Activated effector memory CD4-positive, alpha-beta T cell treated with anti-CD3 and anti-CD28 coated beads, Interleukin-2, amount 50 U/mL, for 16 hours (primary cell): ENCODE measurements at regions not wholly inside any gene's neighbourhood (a gene's known extent, or its start where the extent isn't known, plus 50 kb on each side); places are given as distances from the start of the nearest gene placed in this dataset.

Experiments used
- DNase-seq: peaks from one replicate; pipeline ENCODE4 v3.0.0-alpha.2; 2020

- no peak for DNase-seq
These were observed 125.3 kb upstream of the RXFP2 start for GRCh38 chr13:31614073-31614472.

DNA sequence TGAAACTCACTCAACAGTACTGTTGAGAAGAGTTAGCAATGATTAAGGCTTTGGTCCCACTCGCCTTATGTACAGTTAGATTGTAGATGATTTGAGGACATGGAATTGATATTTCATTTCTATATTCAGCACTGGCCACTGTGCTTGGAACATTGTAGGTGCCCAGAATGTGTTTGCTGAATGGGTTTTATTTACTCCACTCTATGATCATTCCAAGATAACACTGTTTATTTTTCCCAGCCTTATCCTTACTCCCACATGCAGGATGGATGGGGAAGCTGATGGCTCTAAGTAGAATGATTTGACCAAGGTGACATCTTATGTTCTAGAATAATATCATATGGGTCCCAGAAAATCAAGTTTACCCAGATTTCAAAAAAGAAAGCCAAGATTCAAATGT, 124.6 kb upstream of the RXFP2 start:
- no peak for DNase-seq

DNA sequence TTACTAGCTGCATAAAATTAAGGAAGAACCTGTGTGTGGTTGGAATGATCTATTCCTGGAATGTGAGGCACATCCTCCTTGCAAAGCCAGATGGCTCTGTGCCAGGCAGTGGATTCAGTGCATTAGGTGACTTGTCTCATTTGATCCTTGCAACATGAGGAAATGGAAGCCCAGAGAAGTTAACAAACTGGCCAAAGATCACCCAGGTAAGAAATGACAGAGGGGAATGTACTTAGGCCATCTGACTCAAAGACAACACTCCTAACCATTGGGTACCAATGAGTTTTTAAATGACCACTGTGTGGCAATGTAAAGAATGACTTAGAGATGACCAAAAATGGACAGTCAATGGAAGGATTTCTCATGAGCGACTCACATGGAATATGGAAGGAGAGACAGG, 114.2 kb upstream of the RXFP2 start:
- no peak for DNase-seq

GRCh38 chr13:31627097-31627845, 112.1 kb upstream of the RXFP2 start:
- no peak for DNase-seq

DNA sequence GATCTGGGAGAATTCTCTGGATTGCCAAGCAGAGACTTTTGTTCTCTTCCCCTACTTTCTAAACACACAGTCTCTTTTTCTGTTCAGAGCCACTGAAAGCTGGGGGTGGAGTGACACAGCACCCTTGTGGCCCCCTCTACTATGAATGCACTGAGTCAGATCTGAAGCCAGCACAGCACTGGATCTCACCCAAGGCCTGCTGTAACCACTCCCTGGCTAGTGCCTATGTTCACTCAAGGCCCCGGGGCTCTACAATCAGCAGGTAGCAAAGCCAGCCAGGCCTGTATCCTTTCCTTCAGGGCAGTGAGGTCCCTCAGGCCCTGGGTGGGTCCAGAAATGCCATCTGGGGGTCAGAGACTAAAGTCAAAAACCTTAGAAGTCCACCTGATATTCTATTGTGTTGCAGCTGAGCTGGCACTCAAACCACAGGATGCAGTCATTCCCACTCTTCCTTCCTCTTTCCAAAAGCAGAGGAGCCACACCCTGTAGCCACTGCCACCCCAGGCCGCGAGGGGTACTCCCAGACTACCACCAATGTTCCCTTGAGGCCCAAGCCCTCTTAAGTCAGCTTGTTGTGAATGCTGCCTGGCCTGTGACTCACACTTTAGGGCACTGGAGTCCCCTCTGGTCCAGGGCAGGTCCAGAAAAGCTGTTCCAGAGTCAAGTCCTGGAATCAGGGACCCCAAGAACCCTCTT, 110.1 kb upstream of the RXFP2 start:
- no peak for DNase-seq

DNA sequence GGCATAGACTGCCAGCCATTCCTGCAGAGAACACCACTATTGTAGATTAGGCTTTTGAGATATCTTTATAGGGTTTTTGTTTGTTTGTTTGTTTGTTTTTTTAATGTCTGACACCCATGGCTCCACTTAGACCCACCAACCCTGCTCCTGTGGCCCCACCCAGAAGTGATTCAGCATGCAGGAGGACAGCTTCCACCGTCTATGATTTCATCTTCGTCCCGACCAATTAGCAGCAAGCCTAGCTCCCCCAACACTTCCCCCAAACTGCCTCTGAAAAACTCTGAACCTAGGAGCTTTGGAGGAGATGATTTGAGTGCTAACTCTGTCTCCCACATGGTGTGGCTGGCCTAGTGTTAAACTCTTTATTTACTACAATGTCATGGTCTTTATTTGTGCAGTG, 108.3 kb upstream of the RXFP2 start:
- no peak for DNase-seq

- no peak for DNase-seq
These were observed 107.6 kb upstream of the RXFP2 start for GRCh38 chr13:31631746-31632145.

GRCh38 chr13:31638577-31638976, 100.7 kb upstream of the RXFP2 start:
- DNase-seq = no peak

DNA sequence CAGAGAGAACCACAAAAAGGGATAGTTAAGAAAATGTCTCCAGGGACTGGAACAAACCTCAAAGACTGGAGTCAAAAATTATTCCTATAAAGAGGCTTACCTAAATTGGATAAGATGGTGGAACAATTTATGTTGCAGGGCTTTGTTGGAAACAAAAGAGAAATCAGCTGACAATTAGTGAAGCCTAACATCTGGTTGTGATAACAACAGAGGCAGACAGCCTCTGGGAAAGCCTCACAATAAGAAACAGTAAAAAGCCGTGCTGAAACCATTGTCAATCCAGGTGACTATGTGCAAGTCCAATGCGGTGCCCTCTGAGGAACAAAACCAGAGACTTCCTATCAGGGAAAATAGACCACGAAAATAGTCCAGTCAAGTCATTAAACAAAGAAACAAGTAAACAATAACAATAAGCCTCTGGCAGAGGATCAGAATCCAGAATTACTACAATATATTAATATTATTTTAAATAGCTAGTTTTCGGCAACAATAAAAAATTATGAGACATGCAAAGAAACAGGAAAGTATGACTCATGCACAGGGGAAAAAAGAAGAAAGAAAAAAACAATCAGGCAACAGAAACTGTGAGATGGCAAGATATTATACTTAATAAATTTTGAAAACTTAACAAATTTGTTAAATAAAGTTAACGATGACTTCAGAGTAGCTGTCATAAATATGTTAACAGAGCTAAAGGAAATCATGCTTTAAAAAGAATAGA, 99.7 kb upstream of the RXFP2 start:
- DNase-seq = no peak

- DNase-seq = no peak
These were observed 89.6 kb upstream of the RXFP2 start for GRCh38 chr13:31649766-31650165.

- no peak for DNase-seq
These were observed 85.6 kb upstream of the RXFP2 start for GRCh38 chr13:31653730-31654129.

DNA sequence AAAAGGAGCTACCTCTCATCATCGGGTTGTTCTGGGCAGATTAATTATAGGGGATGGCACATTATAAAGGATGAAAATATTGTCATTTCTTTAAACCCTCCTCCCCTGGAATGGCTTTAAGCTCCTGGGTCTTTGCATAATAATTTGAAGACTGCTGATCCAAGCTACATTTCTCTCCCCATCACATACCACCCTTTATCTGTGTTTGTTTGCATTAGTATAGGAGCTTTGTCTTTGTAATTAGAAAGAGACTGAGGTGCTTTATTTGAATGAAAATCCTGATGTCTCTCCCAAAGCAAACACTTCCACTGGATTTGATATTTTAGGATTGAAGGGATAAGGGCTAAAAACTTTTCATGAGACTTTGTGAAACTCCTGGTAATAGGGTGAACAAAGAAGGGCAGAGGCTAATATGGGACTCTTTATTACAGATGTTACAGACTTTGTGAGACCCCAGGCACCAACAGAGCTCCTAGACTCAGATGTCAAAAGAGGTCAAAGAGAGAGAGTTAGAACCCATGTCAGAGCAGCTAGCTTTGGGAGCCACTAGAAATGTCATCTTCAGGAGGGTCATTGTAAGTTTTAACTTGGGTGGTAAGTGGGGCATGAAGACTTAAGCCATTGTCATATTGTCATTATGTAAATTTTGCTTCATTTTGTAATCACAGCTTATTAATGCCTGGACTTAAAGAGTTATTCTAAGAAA, 75.3 kb upstream of the RXFP2 start:
- no peak for DNase-seq

DNA sequence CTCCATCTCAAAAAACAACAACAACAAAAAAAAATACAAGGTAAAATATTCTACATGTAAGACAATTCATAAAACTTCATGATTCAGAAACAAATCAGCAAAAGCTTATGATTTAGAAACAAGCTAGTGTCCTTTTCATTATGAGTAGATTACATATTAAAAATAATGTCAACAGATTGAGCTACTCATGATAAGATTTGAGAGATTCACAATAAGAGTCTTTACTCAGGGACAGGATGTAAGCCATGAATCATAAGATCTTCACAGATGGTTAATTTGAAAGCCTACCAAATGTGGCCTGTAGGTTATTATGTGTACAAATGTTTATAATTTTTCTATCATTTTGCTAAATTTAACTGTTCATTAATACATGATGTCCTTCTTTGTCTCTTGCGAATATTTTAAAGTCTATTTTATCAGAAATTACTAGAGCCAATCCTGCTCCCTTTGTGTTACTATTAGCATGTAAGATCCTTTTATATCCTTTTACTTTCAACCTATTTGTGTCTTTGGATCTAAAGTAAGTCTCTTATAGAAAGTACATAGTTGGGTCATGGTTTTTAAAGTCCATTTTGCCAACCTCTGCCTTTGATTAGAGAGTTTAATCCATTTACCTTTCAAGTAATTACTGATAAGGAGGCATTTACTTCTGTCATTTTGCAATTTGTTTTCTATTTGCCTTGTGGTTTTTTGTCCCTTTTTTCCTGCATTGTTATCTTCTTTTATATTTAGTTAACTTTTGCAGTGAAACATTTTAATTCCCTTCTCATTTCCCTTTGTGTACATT, 68.3 kb upstream of the RXFP2 start:
- no peak for DNase-seq

- no peak for DNase-seq
These were observed 65.3 kb upstream of the RXFP2 start for GRCh38 chr13:31674051-31674450.

DNA sequence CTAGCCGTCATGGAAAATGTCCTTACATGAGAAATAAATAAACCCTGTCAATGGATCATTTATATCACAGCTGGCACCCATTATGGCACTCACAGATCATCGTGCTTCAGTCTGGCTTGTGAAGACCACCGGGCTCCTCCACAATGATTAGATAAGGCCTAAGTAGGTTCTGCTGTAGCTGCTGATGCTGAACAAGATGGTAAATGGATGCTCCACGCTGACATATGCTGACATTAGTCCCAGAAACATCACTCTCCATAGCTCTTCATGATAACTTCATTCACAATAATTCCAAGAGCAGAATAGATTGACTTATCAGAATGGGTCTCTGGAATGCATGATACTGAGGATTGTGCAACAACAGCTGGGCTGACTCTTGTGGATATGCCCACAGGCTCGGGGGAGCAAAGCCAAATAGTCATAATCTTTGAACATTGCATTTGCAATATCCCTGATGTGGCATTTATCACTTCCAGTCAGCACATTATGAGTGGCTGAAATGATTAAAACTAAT, 63.8 kb upstream of the RXFP2 start:
- no peak for DNase-seq

GRCh38 chr13:31681133-31681532, 58.2 kb upstream of the RXFP2 start:
- DNase-seq = no peak

- no peak for DNase-seq
These were observed 54.9 kb upstream of the RXFP2 start for GRCh38 chr13:31684466-31684865.

- DNase-seq = no peak
These were observed 52.5 kb upstream of the RXFP2 start for GRCh38 chr13:31686670-31687425.
